Endothelial cell of umbilical vein (primary cell): ENCODE measurements at regions not wholly inside any gene's neighbourhood (a gene's known extent, or its start where the extent isn't known, plus 50 kb on each side); places are given as distances from the start of the nearest gene placed in this dataset.
A peak's percentile ranks its signal among the peaks of the same experiment; 100 is the strongest.

Source experiments
- BruUV-seq: library from RNA; stranded (reverse); fragments of 400-500 nt; replicated peaks from 2 replicates; lab custom pipeline; 2021; lab: Mats Ljungman, UMichigan
- CTCF ChIA-PET: fragments of 300-600, 350-600 bp; sonication (Branson Sonifier 250); formaldehyde crosslinking; loops from one replicate; lab custom pipeline; 2021; ENCODE audit warnings: antibody characterized with exemption, inconsistent platforms; lab: Charles Lee
- POLR2A ChIA-PET: fragments of 300-600, 350-600 bp; sonication (Branson Sonifier 250); formaldehyde crosslinking; loops from one replicate; lab custom pipeline; 2021; ENCODE audit warnings: antibody characterized with exemption, inconsistent platforms; lab: Charles Lee
- DNase-seq: peaks from one replicate; pipeline ENCODE4 v3.0.0-alpha.2; 2011; ENCODE audit warnings: low read depth, low spot score
- FAIRE-seq: peaks from 2 replicates; lab custom pipeline; 2011; peaks lifted over from hg19 to GRCh38; lab: Jason Lieb, UNC
- H2AFZ ChIP-seq: 2 replicates; pipeline ENCODE4 v1.6.0; 2012; ENCODE audit warnings: low read depth, low read length, control low read depth, inconsistent platforms
- H3K27ac ChIP-seq: 2 replicates; pipeline ENCODE4 v1.5.1; 2011; ENCODE audit warnings: low read depth, mild to moderate bottlenecking, control low read depth, low read length, moderate library complexity; ENCODE audit not compliant: insufficient read depth
- H3K27me3 ChIP-seq, 2 experiments: 2 replicates each; pipeline versions ENCODE4 v1.6.0 to v1.6.1; 2011; ENCODE audit warnings: low read length in 2 of 2, mixed read lengths in 1 of 2; ENCODE audit not compliant: control insufficient read depth in 2 of 2, insufficient read depth in 2 of 2
- H3K36me3 ChIP-seq, 2 experiments: 2 replicates in 1 of 2; 3 replicates in 1 of 2; pipeline ENCODE4 v1.5.1; 2011; ENCODE audit warnings: low read length in 2 of 2, mild to moderate bottlenecking in 1 of 2, moderate library complexity in 1 of 2; ENCODE audit not compliant: control insufficient read depth in 2 of 2, insufficient read depth in 2 of 2; ENCODE audit errors: extremely low read depth in 1 of 2
- H3K4me1 ChIP-seq: 3 replicates; pipeline ENCODE4 v1.5.1; 2011; ENCODE audit warnings: mild to moderate bottlenecking, low read length; ENCODE audit not compliant: control insufficient read depth, insufficient read depth; ENCODE audit errors: extremely low read depth
- H3K4me2 ChIP-seq: 2 replicates; pipeline ENCODE4 v1.6.1; 2011; ENCODE audit warnings: low read length, control low read depth, mixed read lengths; ENCODE audit not compliant: insufficient read depth
- H3K4me3 ChIP-seq, 3 experiments: fragments of 200-600 bp in 1 of 3; sonication (generic), shearing (Covaris generic) in 1 of 3; replicated peaks in 1 of 3; 2 replicates each; pipeline ENCODE4 v1.5.1; 2011 to 2016; ENCODE audit warnings: control low read depth in 3 of 3, low read length in 3 of 3, mild to moderate bottlenecking in 2 of 3, inconsistent platforms in 1 of 3, low read depth in 1 of 3, moderate library complexity in 1 of 3; ENCODE audit not compliant: insufficient read depth in 1 of 3
- H3K79me2 ChIP-seq: 2 replicates; pipeline ENCODE4 v1.6.0; 2012; ENCODE audit warnings: low read length, inconsistent platforms; ENCODE audit not compliant: control insufficient read depth, insufficient read depth
- H3K9ac ChIP-seq: replicated peaks from 2 replicates; pipeline ENCODE3; 2011; ENCODE audit warnings: low read length, control low read depth; ENCODE audit not compliant: insufficient read depth; ENCODE audit errors: extremely low read depth
- H3K9me1 ChIP-seq: replicated peaks from 3 replicates; pipeline ENCODE4 v1.6.0; 2011; ENCODE audit warnings: mild to moderate bottlenecking, low read length; ENCODE audit not compliant: control insufficient read depth, insufficient read depth; ENCODE audit errors: extremely low read depth
- H3K9me3 ChIP-seq: replicated peaks from 2 replicates; pipeline ENCODE4 v1.5.1; 2012; ENCODE audit warnings: low read length, inconsistent platforms; ENCODE audit not compliant: control insufficient read depth, insufficient read depth
- H4K20me1 ChIP-seq: replicated peaks from 2 replicates; pipeline ENCODE3; 2011; ENCODE audit warnings: mild to moderate bottlenecking, low read length; ENCODE audit not compliant: control insufficient read depth, insufficient read depth; ENCODE audit errors: extremely low read depth
- CTCF ChIP-seq, 2 donors: IDR thresholded peaks; 1 replicate in 1 of 2; 2 replicates in 1 of 2; pipeline ENCODE4 v1.5.1; 2011; ENCODE audit warnings: low read length in 2 of 2, mild to moderate bottlenecking in 2 of 2, moderate library complexity in 2 of 2, control low read depth in 1 of 2, inconsistent platforms in 1 of 2, low read depth in 1 of 2; ENCODE audit not compliant: insufficient read depth in 1 of 2; ENCODE audit errors: extremely low read depth in 1 of 2
- EZH2 ChIP-seq: IDR thresholded peaks from 2 replicates; pipeline ENCODE4 v1.6.1; 2012; ENCODE audit warnings: borderline replicate concordance, low read depth, mild to moderate bottlenecking, moderate library complexity, low read length, inconsistent platforms; ENCODE audit not compliant: severe bottlenecking
- FOS ChIP-seq: IDR thresholded peaks from 2 replicates; pipeline ENCODE4 v1.6.1; 2011; ENCODE audit warnings: mild to moderate bottlenecking, low read length, moderate library complexity, borderline replicate concordance; ENCODE audit not compliant: insufficient read depth
- GATA2 ChIP-seq: IDR thresholded peaks from 2 replicates; pipeline ENCODE4 v1.7.0; 2011; ENCODE audit warnings: low read depth, mild to moderate bottlenecking, moderate library complexity, mixed read lengths, low read length; ENCODE audit not compliant: insufficient read length, insufficient read depth
- JUN ChIP-seq: IDR thresholded peaks from 2 replicates; pipeline ENCODE4 v1.6.1; 2011; ENCODE audit warnings: borderline replicate concordance, low read depth; ENCODE audit not compliant: insufficient read length, insufficient read depth
- MYC ChIP-seq: IDR thresholded peaks from one replicate; pipeline ENCODE4 v1.6.1; 2011; ENCODE audit warnings: mild to moderate bottlenecking, low read depth, low read length
- POLR2A ChIP-seq: IDR thresholded peaks from 2 replicates; pipeline ENCODE4 v1.6.1; 2012; ENCODE audit warnings: low read depth, mild to moderate bottlenecking, control low read depth, low read length
- POLR2AphosphoS5 ChIP-seq: IDR thresholded peaks from 2 replicates; pipeline ENCODE4 v1.6.1; 2012; ENCODE audit warnings: low read depth, mild to moderate bottlenecking, control low read depth, low read length, moderate library complexity; ENCODE audit not compliant: insufficient read depth
- dilution Hi-C: fragments of 300-500 bp; cut with MboI; formaldehyde crosslinking; loops from one replicate; pipeline ENCODE4 v1.15.0; 2019; ENCODE audit warnings: low sequenced_read_pairs; ENCODE audit not compliant: extremely low pct_ligation_motif_present
- intact Hi-C: fragments of 100-400 bp; cut with micrococcal nuclease; formaldehyde crosslinking; loops from one replicate; pipeline ENCODE4 v1.10.0; 2022
- TF ChIP-seq, protein P1 (sequence below): IDR thresholded peaks from 2 replicates; pipeline ENCODE4 v1.6.1; 2011; ENCODE audit not compliant: insufficient read depth, insufficient read length

GRCh38 chr1:208880433-208881100, 636.4 kb upstream of the PLXNA2 start:
- H3K27ac ChIP-seq, result no peak overlapping the region
- no peak overlapping the region for H3K4me3 ChIP-seq
- DNase-seq (peak; percentile 68), FAIRE-seq (no peak)
- no peaks in the 10 kb centered on the region for H3K79me2 ChIP-seq
- no peak for TF ChIP-seq EZH2
- H4K20me1 ChIP-seq, result no peaks in the 10 kb centered on the region
- ChIA-PET CTCF (no interaction called here), POLR2A (no interaction called here)
- H3K9me3 ChIP-seq, result no peaks in the 10 kb centered on the region
- H2AFZ ChIP-seq, result no peak overlapping the region
- no peaks in the 10 kb centered on the region for H3K27me3 ChIP-seq
- no peak overlapping the region for H3K4me2 ChIP-seq
- no TSS peak for BruUV-seq
- peaks cover 8% of the 10 kb centered on the region for H3K4me1 ChIP-seq
- no peak overlapping the region for H3K9ac ChIP-seq
- H3K36me3 ChIP-seq, result no peaks in the 10 kb centered on the region
- no peaks in the 10 kb centered on the region for H3K9me1 ChIP-seq
- dilution Hi-C loops (no loop called here), intact Hi-C loops (no loop called here)

- H3K9ac ChIP-seq, result no peak overlapping the region
- H3K9me1 ChIP-seq, result no peaks in the 10 kb centered on the region
- dilution Hi-C loops (no loop called here), intact Hi-C loops (no loop called here)
- H4K20me1 ChIP-seq, result no peaks in the 10 kb centered on the region
- H3K27me3 ChIP-seq, result no peaks in the 10 kb centered on the region
- no peaks in the 10 kb centered on the region for H3K36me3 ChIP-seq
- H3K79me2 ChIP-seq, result no peaks in the 10 kb centered on the region
- no peak for TF ChIP-seq JUN
- TF ChIP-seq CTCF (IDR thresholded peaks at IDR 0.05; ENCODE audit: extremely low read depth in 1 of 2, insufficient read depth in 1 of 2, low read depth in 1 of 2, low read length in 2 of 2), result no peak
- no peak for TF ChIP-seq GATA2
- no peak for TF ChIP-seq EZH2
- TF ChIP-seq FOS, result no peak
- TF ChIP-seq POLR2AphosphoS5, result no peak
- no peak for TF ChIP-seq MYC
- TF ChIP-seq POLR2A, result no peak
- TF ChIP-seq, protein P1, sequence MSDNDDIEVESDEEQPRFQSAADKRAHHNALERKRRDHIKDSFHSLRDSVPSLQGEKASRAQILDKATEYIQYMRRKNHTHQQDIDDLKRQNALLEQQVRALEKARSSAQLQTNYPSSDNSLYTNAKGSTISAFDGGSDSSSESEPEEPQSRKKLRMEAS, result no peak
- POLR2A ChIA-PET, result no interaction called here
- no peak overlapping the region for H3K4me3 ChIP-seq
- no TSS peak for BruUV-seq
- no peaks in the 10 kb centered on the region for H3K9me3 ChIP-seq
- peak overlapping the region; percentile 76 for H2AFZ ChIP-seq
- peaks cover 8% of the 10 kb centered on the region for H3K4me1 ChIP-seq
- no peak overlapping the region for H3K4me2 ChIP-seq
- H3K27ac ChIP-seq, result no peak overlapping the region
- no peak for FAIRE-seq
- peak; percentile 78 for DNase-seq
- CTCF ChIA-PET, result interaction anchor here (1.0 to 2.0 kb wide), 6 partner anchors 11 to 113 kb away, joined by 3 to 5 read pairs (median 4); no protein-coding TSS in a partner anchor
Observed at GRCh38 chr1:208885060-208885459, 640.9 kb upstream of the PLXNA2 start.
